Adrenal gland (tissue), 9 donors: ENCODE measurements at regions not wholly inside any gene's neighbourhood (a gene's known extent, or its start where the extent isn't known, plus 50 kb on each side); places are given as distances from the start of the nearest gene placed in this dataset.

ENCODE experiments used
- DNase-seq, 7 donors: peaks; one replicate each; pipeline ENCODE4 v3.0.0-alpha.2; 2019 to 2020
- H3K27ac ChIP-seq, 5 donors: fragments of 200-600 bp; sonication (generic) in 4 of 5; 1 replicate in 3 of 5; 2 replicates in 2 of 5; pipeline versions ENCODE4 v1.5.1 to v1.8.0; 2016 to 2020; ENCODE audit warnings: mild to moderate bottlenecking in 1 of 5
- H3K27me3 ChIP-seq: fragments of 200-600 bp; 2 replicates; pipeline ENCODE4 v1.8.0; 2021
- H3K36me3 ChIP-seq, 2 donors: fragments of 200-600 bp; replicated peaks in 1 of 2; 1 replicate in 1 of 2; 2 replicates in 1 of 2; pipeline versions ENCODE4 v1.5.1 to v1.8.0; 2018 to 2022
- H3K4me1 ChIP-seq, 2 donors: fragments of 200-600 bp; replicated peaks in 1 of 2; 1 replicate in 1 of 2; 2 replicates in 1 of 2; pipeline versions ENCODE4 v1.5.1 to v1.8.0; 2018 to 2021
- H3K4me3 ChIP-seq, 4 donors: fragments of 200-600 bp; sonication (generic) in 3 of 4; one replicate each; pipeline ENCODE4 v1.5.1; 2016 to 2018
- H3K9me3 ChIP-seq, 3 donors: fragments of 200-600 bp; sonication (generic) in 1 of 3; replicated peaks in 1 of 3; 1 replicate in 2 of 3; 2 replicates in 1 of 3; pipeline versions ENCODE4 v1.5.1 to v1.8.0; 2016 to 2021
- POLR2A ChIP-seq, 2 donors: fragments of 450-650 bp; IDR thresholded peaks; one replicate each; pipeline ENCODE4 v1.6.1; 2017; ENCODE audit warnings: antibody characterized with exemption in 2 of 2, mild to moderate bottlenecking in 2 of 2, moderate library complexity in 1 of 2
- WGBS, 4 donors: extraction: QIAGEN DNeasy Blood & Tissue Kit in 2 of 4; methylation state at CpG; one replicate each; pipeline versions ENCODE4 v1.1.5 to v1.1.7; 2013 to 2017; 5-methylcytosine and 5-hydroxymethylcytosine counted together
- intact Hi-C, 2 donors: fragments of 100-400 bp; cut with DNase I; formaldehyde crosslinking; loops; one replicate each; pipeline versions ENCODE4 v1.14.1 to v1.15.0; 2022 to 2023
- small RNA-seq, 2 donors: library from RNA; depleted of rRNA; stranded (forward); fragments of <200 nt; gene quantifications; one replicate each; pipeline ENCODE3, GENCODE V24; 2016
- TF ChIP-seq, protein P1 (sequence below), 6 experiments: fragments of 450-650 bp in 4 of 6; fragments of 200-600 bp in 2 of 6; sonication (generic) in 1 of 6; IDR thresholded peaks; 1 replicate in 5 of 6; 2 replicates in 1 of 6; pipeline versions ENCODE4 v1.5.1 to v1.8.0; 2016 to 2021; ENCODE audit warnings: antibody characterized with exemption in 6 of 6, mild to moderate bottlenecking in 2 of 6, moderate library complexity in 1 of 6
- donor health status: healthy with polysubstance abuse.
- donor health status: Bipolar disorder and iron deficiency.
- donor health status: DM: yes; HTN: yes; CAD: no.
- donor health status: DM: no; HTN: no; CAD: no.
- donor health status: DM: no; HTN: no; CAD: no.

DNA sequence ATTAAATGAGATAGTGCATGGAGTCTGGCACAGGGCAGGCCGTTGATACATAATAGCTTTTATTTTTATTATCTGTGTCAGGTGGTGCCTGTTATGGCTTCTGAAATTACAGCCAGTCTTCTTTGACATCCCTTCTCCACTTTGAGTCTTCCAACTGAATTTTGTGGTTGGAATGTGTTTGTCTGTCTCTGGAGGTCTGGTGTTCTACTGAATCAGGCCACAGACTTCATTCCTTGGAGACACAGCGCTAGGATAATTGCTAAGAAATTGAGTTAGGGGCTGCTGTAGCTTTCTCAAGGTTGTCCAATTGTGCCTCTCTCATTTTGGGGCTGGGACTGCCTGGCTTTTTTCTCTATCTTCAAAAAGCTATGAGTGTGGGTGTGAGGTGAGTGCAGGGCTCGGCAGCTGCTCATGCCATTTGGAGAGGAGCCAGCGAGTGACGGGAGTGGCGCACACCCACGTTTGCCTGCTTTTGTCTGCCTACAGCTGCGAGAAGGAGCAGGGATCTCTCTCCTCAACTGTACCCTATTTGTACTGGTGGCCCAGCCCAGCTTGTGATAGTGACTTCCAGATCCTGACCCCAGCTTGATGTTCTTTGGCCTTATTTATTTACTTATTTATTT lies 49.8 kb upstream of the SYN2 start:
- peak in 1 of 7 donors; percentile 70 for DNase-seq
- H3K4me3 ChIP-seq, result no peak overlapping the region
- TF ChIP-seq, protein P1, sequence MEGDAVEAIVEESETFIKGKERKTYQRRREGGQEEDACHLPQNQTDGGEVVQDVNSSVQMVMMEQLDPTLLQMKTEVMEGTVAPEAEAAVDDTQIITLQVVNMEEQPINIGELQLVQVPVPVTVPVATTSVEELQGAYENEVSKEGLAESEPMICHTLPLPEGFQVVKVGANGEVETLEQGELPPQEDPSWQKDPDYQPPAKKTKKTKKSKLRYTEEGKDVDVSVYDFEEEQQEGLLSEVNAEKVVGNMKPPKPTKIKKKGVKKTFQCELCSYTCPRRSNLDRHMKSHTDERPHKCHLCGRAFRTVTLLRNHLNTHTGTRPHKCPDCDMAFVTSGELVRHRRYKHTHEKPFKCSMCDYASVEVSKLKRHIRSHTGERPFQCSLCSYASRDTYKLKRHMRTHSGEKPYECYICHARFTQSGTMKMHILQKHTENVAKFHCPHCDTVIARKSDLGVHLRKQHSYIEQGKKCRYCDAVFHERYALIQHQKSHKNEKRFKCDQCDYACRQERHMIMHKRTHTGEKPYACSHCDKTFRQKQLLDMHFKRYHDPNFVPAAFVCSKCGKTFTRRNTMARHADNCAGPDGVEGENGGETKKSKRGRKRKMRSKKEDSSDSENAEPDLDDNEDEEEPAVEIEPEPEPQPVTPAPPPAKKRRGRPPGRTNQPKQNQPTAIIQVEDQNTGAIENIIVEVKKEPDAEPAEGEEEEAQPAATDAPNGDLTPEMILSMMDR (IDR thresholded peaks at IDR 0.05), result no peak
- TF ChIP-seq POLR2A (IDR thresholded peaks at IDR 0.05), result no peak
- 65 to 84% (median 69%) methylated on average over 8 of the region's 8 CpGs for WGBS, 4 donors
- intact Hi-C loops, result no loop called here
- no peak overlapping the region for H3K27ac ChIP-seq
- H3K9me3 ChIP-seq, result no peaks in the 10 kb centered on the region
- H3K36me3 ChIP-seq, result no peaks in the 10 kb centered on the region
- H3K4me1 ChIP-seq, result no peaks in the 10 kb centered on the region
- no peaks in the 10 kb centered on the region for H3K27me3 ChIP-seq

Small RNA genes lying in the stretch of these regions (small RNA-seq; reads per million reads assigned to genes)
- gene RN7SL147P, result 0 to 0.08 reads per million in 2 donors
